ENCODE measurements at regions not wholly inside any gene's neighbourhood (a gene's known extent, or its start where the extent isn't known, plus 50 kb on each side); places are given as distances from the start of the nearest gene placed in this dataset.
A peak's percentile ranks its signal among the peaks of the same experiment; 100 is the strongest.

- TF ChIP-seq GATA3 (IDR thresholded peaks at IDR 0.05; ENCODE audit: borderline replicate concordance) (peak; percentile 22; the same call in 1 of the 2 replicates), HOXA7 (CRISPR knock-in tag; IDR thresholded peaks at IDR 0.05) (no peak), JUNB (IDR thresholded peaks at IDR 0.05) (0 out of 2 replicates have a peak, but pooled peaks have one; percentile 15), SMC3 (IDR thresholded peaks at IDR 0.05) (no peak), E2F6 (IDR thresholded peaks at IDR 0.05; ENCODE audit: borderline replicate concordance, low read depth) (no peak), RFX5 (IDR thresholded peaks at IDR 0.05) (no peak), RCOR1 (IDR thresholded peaks at IDR 0.05; ENCODE audit: low read depth, low read length) (no peak)
- ATAC-seq: no peak
- CTCF ChIA-PET: interaction anchor here (1.7 kb wide), 1 partner anchor 24 kb away, joined by 3 read pairs; no protein-coding TSS in a partner anchor
- Histone ChIP-seq H3K4me1 (peaks cover 33% of the 10 kb centered on the region), H3K4me2 (peak overlapping the region; percentile 49), H3K9me3 (peaks cover 9% of the 10 kb centered on the region), H3K4me3 (no peak overlapping the region), H3K27ac (peak overlapping the region; percentile 4 to 35; a peak in 3 of 6 replicates)
- FAIRE-seq: peak; percentile 59
- POLR2A ChIA-PET: no interaction called here
- WGBS (ENCODE audit: missing lambda C conversion rate): 17% methylated on average over 2 of the region's 2 CpGs
- DNase-seq (ENCODE audit: low read depth in 1 of 2, low spot score in 1 of 2): no peak
Measured at GRCh38 chr9:115367780-115368525, 250.0 kb upstream of the TNC start.

- no peak; a peak in 1 of 6 replicates for ATAC-seq
- 59% methylated on average over 5 of the region's 5 CpGs for WGBS (ENCODE audit: missing lambda C conversion rate)
- peaks cover 46% of the 10 kb centered on the region for H3K4me1 ChIP-seq
- TF ChIP-seq JUNB (IDR thresholded peaks at IDR 0.05) (0 out of 2 replicates have a peak, but pooled peaks have one; percentile 13), EP300 (IDR thresholded peaks at IDR 0.05) (no peak), E2F6 (IDR thresholded peaks at IDR 0.05; ENCODE audit: borderline replicate concordance, low read depth) (no peak), ESRRA (IDR thresholded peaks at IDR 0.05; ENCODE audit: borderline replicate concordance, low read length) (no peak), ZNF302 (CRISPR knock-in tag; IDR thresholded peaks at IDR 0.05) (no peak), CBX2 (IDR thresholded peaks at IDR 0.05; ENCODE audit: borderline replicate concordance, low read depth) (no peak), CEBPB (IDR thresholded peaks at IDR 0.05) (peak; percentile 9 to 27; a peak in 2 of 4 replicates)
- peaks cover 9% of the 10 kb centered on the region for H3K9me3 ChIP-seq
- no peak overlapping the region for H3K4me3 ChIP-seq
- peak; percentile 36 for FAIRE-seq
- POLR2A ChIA-PET: no interaction called here
- peak in 1 of 2 experiments; percentile 44 for DNase-seq (ENCODE audit: low read depth in 1 of 2, low spot score in 1 of 2)
- CTCF ChIA-PET: interaction anchor here (0.6 kb wide), 1 partner anchor 515 kb away, joined by 3 read pairs; no protein-coding TSS in a partner anchor
- H3K27ac ChIP-seq: peak overlapping the region; percentile 35 to 71; a peak in 5 of 6 replicates
- peak overlapping the region; percentile 40 for H3K4me2 ChIP-seq
Measured at GRCh38 chr9:115369322-115369957, 251.5 kb upstream of the TNC start.

- no peak overlapping the region for H3K4me3 ChIP-seq
- TF ChIP-seq JUN (IDR thresholded peaks at IDR 0.05) (peak; percentile 93 to 94), HOXB13 (CRISPR knock-in tag; IDR thresholded peaks at IDR 0.05; ENCODE audit: low read depth) (no peak), EP300 (IDR thresholded peaks at IDR 0.05) (peak; percentile 81; a peak in 4 of 5 replicates), NFE2L2 (conservative IDR thresholded peaks at IDR 0.05; ENCODE audit: low read length) (0 out of 2 replicates have a peak, but pooled peaks have one; percentile 3), FOSL2 (IDR thresholded peaks at IDR 0.05) (peak; percentile 100), FOSL2 (CRISPR knock-in tag; IDR thresholded peaks at IDR 0.05) (peak; percentile 99), MAX (IDR thresholded peaks at IDR 0.05) (peak; percentile 83), JUNB (IDR thresholded peaks at IDR 0.05) (peak; percentile 100), FOSB (CRISPR knock-in tag; IDR thresholded peaks at IDR 0.05) (no peak), EHF (CRISPR knock-in tag; IDR thresholded peaks at IDR 0.05) (no peak), CEBPB (IDR thresholded peaks at IDR 0.05) (peak in 1 of 2 experiments; percentile 76; a peak in 2 of 4 replicates), GATA3 (IDR thresholded peaks at IDR 0.05; ENCODE audit: borderline replicate concordance) (peak; percentile 95), ZFP36 (IDR thresholded peaks at IDR 0.05; ENCODE audit: borderline replicate concordance, partially characterized antibody) (no peak), SMC3 (IDR thresholded peaks at IDR 0.05) (peak; percentile 47), HOXB5 (CRISPR knock-in tag; IDR thresholded peaks at IDR 0.05) (peak; percentile 72; the same call in 1 of the 2 replicates), HDAC2 (IDR thresholded peaks at IDR 0.05) (no peak), RAD21 (conservative IDR thresholded peaks at IDR 0.05 in 1 of 2, IDR thresholded peaks at IDR 0.05 in 1 of 2) (peak; percentile 31 to 51; a peak in 3 of 5 replicates), BCL3 (IDR thresholded peaks at IDR 0.05) (peak; percentile 80; the same call in 1 of the 3 replicates), MAFK (IDR thresholded peaks at IDR 0.05; ENCODE audit: partially characterized antibody) (peak; percentile 25)
Measured at GRCh38 chr9:115373000-115373709, 255.2 kb upstream of the TNC start.

More at GRCh38 chr9:115373000-115373709, 255.2 kb upstream of the TNC start:
- CTCF ChIA-PET: interaction anchor here (0.9 to 1.5 kb wide), 4 partner anchors 10 to 968 kb away, joined by 3 to 5 read pairs (median 3); no protein-coding TSS in a partner anchor
- Histone ChIP-seq H3K9me3 (peaks cover 9% of the 10 kb centered on the region), H3K27ac (peak overlapping the region; percentile 73 to 82), H3K4me2 (peak overlapping the region; percentile 74), H3K4me1 (peaks cover 42% of the 10 kb centered on the region)
- FAIRE-seq: peak; percentile 98
- peak; percentile 82 to 90 for DNase-seq (ENCODE audit: low read depth in 1 of 2, low spot score in 1 of 2)
- POLR2A ChIA-PET: interaction anchor here (0.5 kb wide), 1 partner anchor 322 kb away, joined by 3 read pairs; no protein-coding TSS in a partner anchor
- 11% methylated on average over 6 of the region's 6 CpGs for WGBS (ENCODE audit: missing lambda C conversion rate)
- ATAC-seq: peak; percentile 97 to 99
